SU-DHL-6 (cell line): ENCODE measurements at regions not wholly inside any gene's neighbourhood (a gene's known extent, or its start where the extent isn't known, plus 50 kb on each side); places are given as distances from the start of the nearest gene placed in this dataset.

ENCODE experiments used
- EZH2phosphoT487 ChIP-seq: fragments of 200-600 bp; sonication (generic), shearing (Covaris generic); conservative IDR thresholded peaks from 2 replicates; pipeline ENCODE4 v1.6.1; 2018; ENCODE audit warnings: mild to moderate bottlenecking, antibody characterized with exemption, low read length, moderate library complexity, mixed read lengths
- TF ChIP-seq, protein P1 (sequence below): fragments of 200-600 bp; sonication (generic); IDR thresholded peaks from one replicate; pipeline ENCODE4 v1.5.1; 2017; ENCODE audit warnings: antibody characterized with exemption, mild to moderate bottlenecking, low read length, moderate library complexity; ENCODE audit not compliant: insufficient read depth, poor library complexity, severe bottlenecking

GRCh38 chr5:74516211-74516636 is 124.3 kb downstream of the ENC1 start:
- TF ChIP-seq, protein P1, sequence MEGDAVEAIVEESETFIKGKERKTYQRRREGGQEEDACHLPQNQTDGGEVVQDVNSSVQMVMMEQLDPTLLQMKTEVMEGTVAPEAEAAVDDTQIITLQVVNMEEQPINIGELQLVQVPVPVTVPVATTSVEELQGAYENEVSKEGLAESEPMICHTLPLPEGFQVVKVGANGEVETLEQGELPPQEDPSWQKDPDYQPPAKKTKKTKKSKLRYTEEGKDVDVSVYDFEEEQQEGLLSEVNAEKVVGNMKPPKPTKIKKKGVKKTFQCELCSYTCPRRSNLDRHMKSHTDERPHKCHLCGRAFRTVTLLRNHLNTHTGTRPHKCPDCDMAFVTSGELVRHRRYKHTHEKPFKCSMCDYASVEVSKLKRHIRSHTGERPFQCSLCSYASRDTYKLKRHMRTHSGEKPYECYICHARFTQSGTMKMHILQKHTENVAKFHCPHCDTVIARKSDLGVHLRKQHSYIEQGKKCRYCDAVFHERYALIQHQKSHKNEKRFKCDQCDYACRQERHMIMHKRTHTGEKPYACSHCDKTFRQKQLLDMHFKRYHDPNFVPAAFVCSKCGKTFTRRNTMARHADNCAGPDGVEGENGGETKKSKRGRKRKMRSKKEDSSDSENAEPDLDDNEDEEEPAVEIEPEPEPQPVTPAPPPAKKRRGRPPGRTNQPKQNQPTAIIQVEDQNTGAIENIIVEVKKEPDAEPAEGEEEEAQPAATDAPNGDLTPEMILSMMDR, result no peak
- no peak for TF ChIP-seq EZH2phosphoT487
